ENCODE measurements at regions not wholly inside any gene's neighbourhood (a gene's known extent, or its start where the extent isn't known, plus 50 kb on each side); places are given as distances from the start of the nearest gene placed in this dataset.

- FAIRE-seq (no peak), ATAC-seq (no peak), DNase-seq (ENCODE audit: extremely low read depth in 1 of 4, low spot score in 3 of 4) (no peak)
- H3K4me1 ChIP-seq (replicated peaks in 1 of 2; ENCODE audit: control insufficient read depth in 2 of 2, insufficient read depth in 2 of 2, low read length in 2 of 2), result no peaks in the 10 kb centered on the region
- POLR2A ChIA-PET, result interaction anchor here (0.7 kb wide), 1 partner anchor 1287 kb away, joined by 3 read pairs; no protein-coding TSS in a partner anchor
- H3K27me3 ChIP-seq (ENCODE audit: control insufficient read depth in 2 of 2, insufficient read depth in 2 of 2, low read length in 2 of 2), result no peaks in the 10 kb centered on the region
- H3K9ac ChIP-seq (ENCODE audit: insufficient read depth in 1 of 2, low read depth in 2 of 2, low read length in 2 of 2), result no peak overlapping the region
- H3K4me3 ChIP-seq, result no peak overlapping the region
- 0% methylated on average over 5 of the region's 7 CpGs for WGBS (ENCODE audit: insufficient coverage, low coverage, missing lambda C conversion rate)
- H2AFZ ChIP-seq (ENCODE audit: low read depth, low read length), result no peak overlapping the region
- H3K4me2 ChIP-seq (ENCODE audit: insufficient read depth, low read length), result no peak overlapping the region
- intact Hi-C loops (cut with micrococcal nuclease) (no loop called here), in situ Hi-C loops (cut with MboI) (no loop called here)
- BruUV-seq (replicated peaks), result no TSS peak
- no peak overlapping the region for H3K27ac ChIP-seq (ENCODE audit: extremely low read depth, low read depth, low read length)
- no peaks in the 10 kb centered on the region for H3K9me1 ChIP-seq (ENCODE audit: control insufficient read depth, insufficient read depth, low read length)
- H3K79me2 ChIP-seq (ENCODE audit: control insufficient read depth, insufficient read depth, low read length), result no peaks in the 10 kb centered on the region
- no peaks in the 10 kb centered on the region for H4K20me1 ChIP-seq (replicated peaks; ENCODE audit: control insufficient read depth, insufficient read depth, low read length)
- CTCF ChIA-PET (ENCODE audit: low intra/inter-chr PET ratio), result no interaction called here
- no peaks in the 10 kb centered on the region for H3K9me3 ChIP-seq (replicated peaks; ENCODE audit: control insufficient read depth, insufficient read depth, low read depth, low read length)
- no peak for TF ChIP-seq ZNF695 (CRISPR knock-in tag; IDR thresholded peaks at IDR 0.05)
- no peak for TF ChIP-seq SNAPC5 (CRISPR knock-in tag; IDR thresholded peaks at IDR 0.05)
- no peak for TF ChIP-seq HCFC1 (IDR thresholded peaks at IDR 0.05; ENCODE audit: low read depth, low read length)
- TF ChIP-seq HINFP (tag; conservative IDR thresholded peaks at IDR 0.05; ENCODE audit: low read depth), result no peak
- no peak for TF ChIP-seq OTX1 (CRISPR knock-in tag; IDR thresholded peaks at IDR 0.05)
- no peak for TF ChIP-seq ZNF121 (CRISPR knock-in tag; conservative IDR thresholded peaks at IDR 0.05)
- TF ChIP-seq FOXK2 (conservative IDR thresholded peaks at IDR 0.05 in 1 of 2, IDR thresholded peaks at IDR 0.05 in 1 of 2; ENCODE audit: low read depth in 2 of 2), result no peak
- no peaks in the 10 kb centered on the region for H3K36me3 ChIP-seq (ENCODE audit: control insufficient read depth, insufficient read depth, low read length)
Measured at GRCh38 chr10:128945398-128945797, 521.6 kb upstream of the MGMT start.

Measured in K562 (cell line).